NCI-H526 treated with DMSO at 0.1 percent for 48 hours (cell line): ENCODE measurements at regions not wholly inside any gene's neighbourhood (a gene's known extent, or its start where the extent isn't known, plus 50 kb on each side); places are given as distances from the start of the nearest gene placed in this dataset.

ENCODE experiments used
- DNase-seq: peaks from one replicate; lab custom pipeline; 2025; lab: John Stamatoyannopoulos, UW

DNA sequence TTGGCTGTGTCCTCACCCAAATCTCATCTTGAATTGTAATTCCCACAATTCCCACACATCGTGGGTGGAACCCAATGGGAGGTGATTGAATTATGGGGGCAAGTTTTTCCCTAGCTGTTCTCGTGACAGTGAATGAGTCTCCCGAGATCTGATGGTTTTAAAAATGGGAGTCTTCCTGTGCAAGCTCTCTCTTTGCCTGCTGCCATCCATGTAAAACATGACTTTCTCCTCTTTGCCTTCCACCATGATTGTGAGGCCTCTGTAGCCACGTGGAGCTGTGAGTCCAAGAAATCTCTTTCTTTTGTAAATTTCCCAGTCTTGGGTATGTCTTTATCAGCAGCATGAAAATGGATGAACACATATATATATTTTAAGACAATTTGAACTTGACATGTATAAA is 285.4 kb downstream of the BAMBI start:
- DNase-seq, result no peak

DNA sequence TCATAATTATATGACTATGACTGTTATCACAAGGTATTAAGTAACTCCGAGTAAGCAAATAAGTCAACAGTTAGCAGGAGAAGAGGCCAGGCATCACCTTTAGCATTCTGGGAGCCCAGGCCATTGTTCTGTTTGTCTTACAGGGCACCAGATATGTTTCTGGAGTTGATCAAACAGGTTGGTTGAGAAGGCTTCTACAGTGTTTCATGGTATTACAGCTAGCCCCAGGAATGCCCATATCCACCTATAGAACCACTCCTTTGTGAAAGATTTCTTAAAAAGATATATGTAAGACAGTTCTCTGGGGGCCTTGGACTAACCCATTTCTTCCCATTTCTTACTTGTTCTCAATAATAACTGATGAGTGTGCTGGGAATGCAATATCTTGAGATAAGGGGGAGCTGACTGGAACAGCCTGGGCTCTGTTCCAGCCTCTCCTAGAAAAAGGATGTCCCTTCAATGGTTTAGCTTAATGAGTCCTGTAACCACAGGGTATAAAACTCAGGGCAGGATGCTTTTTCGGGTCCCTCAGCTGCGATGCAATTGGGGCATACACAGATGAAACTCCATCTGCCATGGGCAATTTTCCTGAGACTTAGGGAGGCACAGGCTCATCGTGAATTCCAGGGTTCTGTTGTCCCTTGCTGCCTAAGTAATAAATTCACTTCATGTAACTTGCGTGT is 286.4 kb downstream of the BAMBI start:
- no peak for DNase-seq

DNA sequence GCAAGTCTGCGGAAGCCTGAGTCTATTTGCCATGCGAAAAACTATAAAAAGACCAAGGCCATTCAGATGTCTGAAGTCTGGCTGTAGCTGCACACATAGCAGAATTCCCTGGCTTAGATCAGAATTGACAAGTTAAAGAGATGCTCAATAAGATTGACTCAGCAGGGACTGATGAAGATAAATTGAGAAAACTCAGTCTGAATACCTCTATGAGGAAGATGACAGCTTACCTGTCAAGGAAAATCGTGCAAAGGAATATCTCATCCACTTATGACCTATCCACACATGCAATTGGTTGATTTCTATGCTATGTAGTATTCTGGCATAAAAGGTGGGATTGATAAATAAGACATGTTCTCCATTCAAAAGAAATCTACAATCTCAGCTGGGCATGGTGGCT is 288.6 kb downstream of the BAMBI start:
- DNase-seq, result no peak

DNA sequence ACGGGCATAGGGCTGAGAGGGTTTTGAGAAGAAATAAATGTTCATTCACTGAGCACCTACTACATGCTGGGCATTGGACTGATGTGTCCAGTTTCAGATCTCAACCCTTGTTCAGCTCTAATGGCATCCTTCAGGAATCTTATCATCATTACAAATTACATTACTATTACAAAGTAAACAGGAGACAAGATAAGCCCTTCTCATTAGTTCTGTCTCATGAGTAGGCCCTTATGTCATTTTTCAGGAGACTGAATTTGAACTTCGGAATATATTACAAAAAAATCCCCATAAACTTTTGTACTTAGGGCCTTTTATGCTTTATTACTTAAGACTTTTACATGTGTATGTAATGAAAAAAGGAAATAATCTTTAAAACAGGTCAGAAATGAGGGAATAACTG is 289.7 kb downstream of the BAMBI start:
- no peak for DNase-seq

DNA sequence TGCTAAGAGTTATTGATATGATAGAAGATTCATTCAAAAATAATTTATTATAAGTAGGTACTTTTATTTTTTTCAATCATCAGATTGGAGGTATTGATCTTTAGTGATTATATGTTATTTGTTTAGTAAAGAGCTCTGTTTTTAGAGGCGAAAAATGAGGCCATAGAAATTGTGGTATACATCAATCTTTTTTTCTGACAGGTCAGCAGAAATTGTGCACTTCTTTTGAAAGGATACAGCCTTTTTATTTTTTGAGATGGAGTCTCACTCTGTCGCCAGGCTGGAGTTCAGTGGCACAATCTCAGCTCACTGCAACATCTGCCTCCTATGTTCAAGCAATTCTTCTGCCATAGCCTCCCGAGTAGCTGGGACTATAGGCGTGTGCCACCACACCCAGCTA is 292.1 kb downstream of the BAMBI start:
- DNase-seq, result no peak

DNA sequence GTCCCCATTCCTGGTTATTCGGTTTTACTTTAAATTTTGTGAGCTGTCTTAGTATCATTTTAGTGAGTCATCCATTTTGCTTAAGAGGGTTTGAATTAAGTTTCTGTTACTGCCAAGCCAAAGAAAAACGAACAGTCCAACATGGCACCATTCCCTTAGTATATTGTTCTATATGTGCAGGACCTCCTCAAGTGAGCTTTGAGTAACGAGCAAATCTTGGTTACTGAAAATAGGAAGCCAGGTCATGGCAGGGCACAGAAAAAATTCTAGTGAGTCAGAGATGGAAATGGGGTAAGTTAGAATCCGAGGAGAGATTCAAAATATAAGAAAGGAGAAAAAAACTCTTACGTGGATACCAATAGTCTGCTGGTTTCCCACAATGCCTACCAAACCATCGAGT is 292.9 kb downstream of the BAMBI start:
- DNase-seq, result no peak

DNA sequence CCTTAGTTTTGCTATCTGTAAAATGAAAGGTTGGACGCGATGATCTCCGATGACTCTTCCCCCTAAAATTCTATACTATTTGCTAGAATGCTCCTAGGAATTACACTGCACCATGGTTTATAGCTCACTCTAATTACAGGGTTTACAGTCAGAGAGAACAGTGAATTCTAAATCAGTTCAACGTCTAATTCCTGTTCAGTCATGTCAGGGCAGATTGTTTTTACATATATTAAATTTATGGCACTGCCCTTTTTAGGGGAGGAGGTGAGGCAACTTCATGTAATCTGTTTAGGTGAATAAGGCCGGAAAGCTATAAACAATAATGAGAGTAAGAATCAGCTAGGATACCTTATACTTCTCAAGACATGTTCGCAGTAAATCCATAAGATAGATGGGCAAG is 293.9 kb downstream of the BAMBI start:
- no peak for DNase-seq

DNA sequence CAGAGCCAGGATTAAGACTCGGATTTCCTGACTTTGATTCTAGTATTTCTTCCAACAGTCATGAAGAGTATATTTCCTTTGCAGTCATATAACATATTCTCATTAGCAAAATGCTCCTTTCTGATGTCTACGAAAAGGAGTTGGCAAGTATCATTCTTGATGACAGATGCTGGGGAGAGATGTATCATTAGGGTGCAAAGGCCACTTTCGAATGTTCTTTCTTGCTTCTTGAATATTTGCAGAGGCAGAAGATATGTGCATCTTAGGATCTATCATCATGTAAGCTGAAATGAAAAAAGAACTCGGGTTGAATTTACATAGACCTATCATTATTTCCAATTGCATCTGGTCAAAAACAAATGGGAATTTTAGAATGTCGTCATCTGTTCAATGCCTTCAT is 294.4 kb downstream of the BAMBI start:
- no peak for DNase-seq

DNA sequence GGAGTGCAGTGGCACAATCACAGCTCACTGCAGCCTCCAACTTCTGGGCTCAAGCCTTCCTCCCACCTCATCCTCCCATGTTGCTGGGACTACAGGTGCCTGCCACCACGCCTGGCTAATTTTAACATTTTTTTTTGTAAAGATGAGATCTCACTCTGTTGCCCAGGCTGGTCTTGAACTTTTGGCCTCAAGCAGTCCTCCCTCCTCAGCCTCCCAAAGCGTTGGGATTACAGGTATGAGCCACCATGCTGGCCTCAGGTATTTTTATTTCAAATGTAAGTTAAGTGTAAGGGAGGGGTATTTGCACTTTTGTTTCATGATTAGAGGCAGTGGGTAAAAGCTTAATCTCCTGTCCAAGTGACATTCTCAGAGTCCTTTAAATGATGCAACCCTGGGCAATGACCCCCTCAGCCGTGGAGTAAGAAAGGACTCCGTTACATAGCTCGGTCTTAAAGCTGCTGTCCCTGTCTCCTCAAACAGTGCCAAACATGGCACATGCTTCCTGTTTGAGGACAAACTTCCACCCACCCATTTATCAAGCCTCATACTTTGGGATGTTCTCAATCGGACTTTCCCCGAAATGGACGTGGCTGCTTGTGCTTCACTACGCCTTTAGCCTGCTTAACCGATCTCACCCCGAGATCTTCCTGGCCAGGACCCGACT is 296.1 kb downstream of the BAMBI start:
- DNase-seq, result no peak

DNA sequence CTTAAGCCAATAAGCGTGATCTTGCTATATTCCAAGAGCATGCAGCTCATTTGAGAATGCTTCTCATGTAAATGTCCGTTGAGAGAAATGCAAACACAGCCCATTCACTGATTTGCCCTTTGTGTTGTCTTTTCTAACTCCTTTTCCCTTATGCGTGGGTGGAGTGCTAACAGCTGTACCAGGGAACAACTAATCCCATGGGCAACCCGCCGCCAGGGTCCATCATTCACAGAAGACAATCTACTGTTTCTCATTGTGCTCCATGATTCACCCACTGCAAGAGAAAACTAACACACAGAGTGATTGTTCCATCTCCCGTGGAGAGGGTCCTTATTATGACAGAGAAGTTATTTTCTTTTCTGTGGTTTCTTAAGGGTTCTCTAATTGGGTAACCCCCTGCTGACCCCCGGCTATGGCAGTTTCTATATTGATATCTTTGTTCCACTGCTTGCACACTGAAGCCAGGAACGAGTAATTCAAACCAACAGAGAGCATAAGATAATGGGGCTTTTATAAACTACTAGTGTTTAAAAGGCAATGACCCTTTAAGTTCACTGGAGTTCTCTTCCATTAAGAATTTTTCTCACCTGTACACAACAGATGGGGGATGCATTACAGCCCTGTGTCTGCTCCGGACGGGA is 298.7 kb downstream of the BAMBI start:
- DNase-seq, result no peak

DNA sequence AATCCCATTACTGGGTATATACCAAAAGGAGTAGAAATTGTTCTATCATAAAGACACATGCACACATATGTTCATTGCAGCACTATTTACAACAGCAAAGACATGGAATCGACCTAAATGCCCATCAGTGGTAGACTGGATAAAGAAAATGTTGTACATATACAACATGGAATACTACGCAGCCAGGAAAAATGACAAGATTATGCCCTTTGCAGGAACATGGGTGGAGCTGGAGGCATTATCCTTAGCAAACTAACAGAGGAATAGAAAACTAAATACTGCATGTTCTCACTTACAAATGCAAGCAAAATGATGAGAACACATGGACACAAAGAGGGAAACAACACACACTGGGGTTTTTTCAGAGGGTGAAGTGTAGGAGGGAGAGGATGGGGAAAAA is 300.2 kb downstream of the BAMBI start:
- DNase-seq, result no peak

DNA sequence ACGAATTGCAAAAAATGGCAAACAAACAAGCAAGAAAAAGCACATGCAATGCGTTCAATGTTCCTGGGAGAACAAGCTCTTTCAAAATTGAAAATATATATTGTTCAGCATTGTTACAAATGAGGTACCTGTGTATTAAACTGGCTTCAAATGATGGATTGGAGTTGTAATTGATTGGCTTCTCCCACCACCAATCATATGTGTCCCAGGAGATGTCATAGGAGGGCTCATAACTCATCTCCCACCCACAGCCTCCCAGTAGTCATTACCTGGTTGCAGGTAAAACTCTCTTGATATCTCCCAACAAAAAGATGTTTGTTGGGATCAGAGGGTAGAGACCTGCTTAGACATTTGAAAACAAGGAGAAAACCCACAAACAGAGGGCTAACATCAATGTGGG is 302.9 kb downstream of the BAMBI start:
- DNase-seq, result no peak

DNA sequence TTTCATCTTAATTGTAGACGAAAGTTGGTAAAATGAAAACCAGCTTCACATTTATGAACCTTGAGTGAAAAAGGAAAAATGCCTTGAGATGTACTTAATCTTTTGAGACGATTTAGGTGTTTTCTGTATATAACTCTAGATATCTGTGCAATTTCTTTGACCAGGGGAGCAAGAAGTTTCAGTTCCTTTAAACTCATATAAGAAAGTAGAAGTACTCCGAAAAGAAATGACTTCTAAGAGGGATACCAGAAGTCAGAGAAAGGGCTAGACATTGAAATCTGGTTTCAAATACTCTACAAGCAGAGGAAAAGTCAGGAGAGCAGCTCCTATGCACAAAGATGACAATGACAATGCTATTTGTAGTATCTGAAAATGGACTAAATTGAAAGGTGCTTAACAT is 303.7 kb downstream of the BAMBI start:
- no peak for DNase-seq

DNA sequence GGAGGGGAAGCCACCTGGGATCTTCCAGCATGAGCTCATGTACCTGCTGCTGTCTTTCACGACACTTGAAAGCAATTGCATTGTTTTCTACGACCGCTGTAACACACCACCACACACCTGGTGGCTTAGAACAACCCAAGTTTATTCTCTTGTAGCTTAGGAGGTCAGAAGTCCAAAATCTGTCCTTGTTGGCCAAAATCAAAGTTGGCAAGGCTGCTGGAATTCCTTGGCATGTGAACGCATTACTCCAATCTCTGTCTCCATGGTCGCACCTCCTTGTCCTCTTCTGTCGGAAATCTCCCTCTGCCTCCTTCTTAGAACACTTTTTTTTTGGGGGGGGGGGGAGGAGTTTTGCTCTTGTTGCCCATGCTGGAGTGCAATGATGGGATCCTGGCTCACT is 305.7 kb downstream of the BAMBI start:
- no peak for DNase-seq

DNA sequence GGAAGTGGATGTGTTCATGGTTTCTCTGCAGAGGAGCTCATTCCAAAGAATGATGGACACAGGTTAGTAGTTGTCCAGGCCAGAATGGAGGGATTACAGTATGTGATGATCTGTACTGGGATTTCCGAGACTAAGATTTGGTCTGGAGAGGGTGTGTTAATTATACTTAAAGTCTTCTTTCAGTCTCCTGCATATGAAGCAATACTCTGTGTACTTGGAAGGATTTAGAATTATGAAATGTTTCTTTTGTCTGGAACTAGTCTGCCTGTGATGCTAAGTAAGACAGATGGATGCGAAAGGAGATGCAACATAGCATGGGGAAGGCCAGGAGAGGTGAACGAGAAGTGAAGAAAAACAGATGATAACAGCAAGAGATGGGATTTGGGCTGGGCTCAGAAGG is 305.1 kb upstream of the LYZL1 start:
- no peak for DNase-seq

DNA sequence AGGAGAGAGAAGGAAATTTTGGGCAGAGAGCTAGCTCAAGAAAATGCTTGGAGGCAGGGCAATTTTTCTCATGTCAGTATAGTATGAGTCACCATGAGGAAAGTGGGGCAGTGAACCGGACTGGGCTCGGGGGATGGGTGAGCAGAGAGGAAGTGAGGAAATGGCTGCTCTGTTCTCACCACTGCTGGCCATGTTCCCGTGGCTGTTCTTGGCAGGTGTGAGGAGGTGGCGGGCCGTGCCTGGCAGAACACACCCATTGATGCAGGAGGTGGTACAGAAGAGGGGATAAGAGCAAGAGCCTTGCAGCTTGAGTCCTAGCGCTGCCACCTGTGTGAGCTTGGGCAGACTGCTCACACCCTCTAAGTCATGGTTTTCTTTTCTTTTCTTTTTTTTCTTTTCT is 304.4 kb upstream of the LYZL1 start:
- DNase-seq, result no peak

DNA sequence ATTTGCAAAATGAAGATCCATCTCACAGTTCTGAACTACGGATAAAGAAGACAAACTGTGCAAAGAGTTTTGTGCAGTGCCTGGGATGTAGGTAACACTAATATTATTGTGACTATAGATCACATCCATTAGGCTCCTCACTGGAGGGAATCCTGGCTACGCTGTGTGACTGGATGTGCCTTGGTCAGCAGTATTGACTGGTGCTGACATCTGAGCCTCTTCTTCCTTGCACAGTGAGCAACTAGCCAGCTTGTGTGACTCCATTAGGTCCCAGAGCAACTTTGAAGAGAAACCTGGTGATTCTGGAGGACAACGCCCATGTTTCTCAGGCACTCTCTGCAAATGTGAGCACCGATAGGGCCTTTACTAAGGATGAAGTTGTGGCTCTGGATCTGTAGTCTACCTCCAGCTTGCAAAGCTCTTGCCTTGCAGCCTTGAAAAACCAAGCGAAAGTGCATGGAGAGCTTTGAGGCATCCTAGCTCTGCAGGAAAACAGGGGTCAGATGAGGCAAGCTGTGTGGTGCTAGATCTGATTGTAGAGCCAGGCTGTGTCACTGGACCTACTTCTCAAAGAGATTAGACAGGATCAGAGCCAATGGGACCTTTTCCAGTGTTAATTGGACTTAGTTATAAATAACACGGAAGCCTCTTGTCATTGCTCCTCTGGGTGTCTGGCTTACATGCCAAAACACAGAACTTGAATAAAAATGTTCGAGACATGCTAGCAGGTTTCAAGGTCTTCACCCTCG is 303.6 kb upstream of the LYZL1 start:
- no peak for DNase-seq

DNA sequence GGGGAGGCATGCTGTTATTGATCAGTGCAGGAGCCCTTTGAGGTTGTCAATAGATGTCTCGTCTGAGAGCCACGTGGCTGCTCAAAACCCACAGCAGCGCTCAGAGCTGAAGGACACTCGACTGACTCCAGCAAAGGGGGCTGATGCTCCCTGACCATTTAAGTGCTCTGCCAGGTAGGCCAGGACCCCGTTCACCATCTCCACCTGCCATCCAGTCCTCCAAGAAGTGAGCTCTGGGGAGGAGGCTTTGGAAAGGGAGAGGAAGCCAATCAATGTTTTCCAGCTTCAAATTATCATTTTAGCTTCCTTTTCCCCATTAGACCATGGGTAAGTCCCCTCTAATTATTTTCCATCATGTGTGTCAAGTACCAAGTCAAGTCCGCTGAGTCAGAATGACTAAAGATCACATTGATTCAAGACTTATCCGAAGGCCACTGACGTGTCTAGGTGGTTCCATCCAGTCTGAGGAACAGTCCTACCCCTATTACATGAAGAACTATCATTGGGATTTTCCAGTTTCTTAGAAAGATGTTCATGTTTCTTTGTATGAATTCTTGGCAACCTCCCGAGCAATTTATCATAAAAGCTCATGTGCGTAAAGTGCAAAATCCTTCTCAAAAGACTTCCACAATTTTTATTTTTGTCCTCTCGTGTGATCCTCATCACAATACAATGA is 302.6 kb upstream of the LYZL1 start:
- DNase-seq, result no peak

DNA sequence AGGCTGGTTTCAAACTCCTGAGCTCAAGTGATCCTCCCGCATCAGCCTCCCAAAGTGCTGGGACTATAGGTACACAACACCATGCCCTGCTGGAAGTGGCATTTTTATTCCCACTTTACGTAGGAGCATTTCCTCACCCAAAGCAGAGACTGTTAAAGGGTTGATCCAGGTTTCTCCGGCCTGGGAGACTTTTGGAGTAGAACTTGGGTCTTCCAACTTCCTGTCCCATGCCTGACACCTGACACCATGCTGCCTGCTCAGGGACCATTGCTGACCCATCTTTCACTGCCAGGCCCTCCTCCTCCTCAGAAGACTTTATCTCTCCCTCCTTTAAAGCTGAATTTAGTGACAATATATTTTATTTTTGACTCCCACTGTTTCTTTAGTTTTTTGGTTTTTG is 302.0 kb upstream of the LYZL1 start:
- no peak for DNase-seq

DNA sequence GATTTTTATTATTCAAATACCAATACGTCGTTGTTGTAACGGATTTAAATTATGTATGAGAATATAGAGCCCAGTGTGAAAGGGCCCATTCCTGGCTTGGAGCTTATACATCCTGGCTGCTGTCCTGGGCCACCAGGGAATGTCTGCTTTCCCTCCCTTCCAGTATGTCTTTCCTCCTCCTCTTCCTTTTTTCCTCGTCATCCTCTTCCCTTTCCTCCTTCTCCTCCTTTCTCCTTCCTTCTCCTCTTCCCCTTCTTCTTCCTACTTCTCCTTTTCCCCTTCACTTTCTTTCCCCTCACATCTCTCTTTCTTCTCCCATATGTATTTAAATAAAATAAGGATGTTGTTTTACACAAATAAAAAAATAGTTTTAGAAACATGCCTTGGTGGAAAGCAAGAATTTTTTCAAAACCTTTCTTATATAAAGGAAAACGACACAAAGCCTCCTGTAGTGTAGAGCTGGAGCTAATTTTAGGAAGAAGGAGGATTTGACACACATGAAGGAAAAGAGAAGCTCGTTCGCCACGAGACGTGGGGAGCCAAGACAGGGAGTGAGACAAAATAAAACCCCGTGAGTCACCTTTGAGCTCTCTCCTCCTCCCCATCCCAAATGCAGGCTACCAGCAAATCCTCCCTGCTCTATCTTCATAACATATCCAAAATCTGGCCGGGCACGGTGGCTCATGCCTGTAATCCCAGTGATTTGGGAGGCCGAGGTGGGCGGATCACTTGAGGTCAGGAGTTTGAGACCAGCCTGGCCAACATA is 301.1 kb upstream of the LYZL1 start:
- DNase-seq, result no peak

DNA sequence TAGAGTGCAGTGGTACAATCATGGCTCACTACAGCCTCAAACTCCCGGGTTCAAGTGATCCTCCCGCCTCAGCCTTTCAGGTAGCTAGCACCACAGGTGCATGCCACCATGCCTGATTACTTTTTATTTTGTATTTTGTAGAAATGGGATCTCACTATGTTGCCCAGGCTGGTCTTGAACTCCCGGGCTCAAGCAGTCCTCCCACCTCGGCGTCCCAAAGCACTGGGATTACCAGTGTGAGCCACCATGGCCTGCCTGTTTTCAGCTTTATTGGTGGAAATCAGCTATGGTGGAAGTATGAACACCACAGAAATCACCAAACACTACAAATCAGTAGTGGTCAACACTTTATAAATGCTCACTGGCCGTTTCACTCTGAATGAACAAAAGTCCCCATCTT is 299.9 kb upstream of the LYZL1 start:
- DNase-seq, result no peak
